ENCODE measurements at regions not wholly inside any gene's neighbourhood (a gene's known extent, or its start where the extent isn't known, plus 50 kb on each side); places are given as distances from the start of the nearest gene placed in this dataset.

DNA sequence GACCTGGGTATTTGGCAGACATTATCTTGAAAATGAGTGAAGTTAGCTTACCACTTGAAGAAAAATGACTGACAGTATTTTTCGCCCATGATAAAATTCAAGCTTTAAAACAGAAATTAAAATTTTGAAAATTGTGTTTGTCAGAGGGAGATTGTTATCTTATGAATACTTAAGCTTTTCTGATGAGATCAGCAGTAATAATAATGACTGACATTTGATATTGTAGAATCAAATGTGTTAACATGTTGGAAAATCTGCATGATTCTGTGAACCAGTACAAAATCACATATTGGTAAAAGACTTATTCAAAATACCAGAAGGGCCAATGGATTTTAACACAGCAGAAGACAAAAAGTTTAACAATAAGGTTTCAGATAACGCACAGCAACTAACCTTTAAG, 94.0 kb downstream of the MSX2 start:
- H3K27me3 ChIP-seq (ENCODE audit: control insufficient read depth, low read length), result no peaks in the 10 kb centered on the region
- no peaks in the 10 kb centered on the region for H3K4me1 ChIP-seq (ENCODE audit: control insufficient read depth, low read length)
- H3K9me3 ChIP-seq (ENCODE audit: control insufficient read depth, insufficient read depth, low read length), result no peaks in the 10 kb centered on the region
- no peak overlapping the region for H3K4me2 ChIP-seq (ENCODE audit: low read length)
- no peak overlapping the region for H3K4me3 ChIP-seq (ENCODE audit: low read length)
- no peak overlapping the region for H3K27ac ChIP-seq (ENCODE audit: low read depth, low read length)
- no peaks in the 10 kb centered on the region for H4K20me1 ChIP-seq (ENCODE audit: control insufficient read depth, insufficient read depth, low read depth, low read length)
- TF ChIP-seq EZH2phosphoT487 (IDR thresholded peaks at IDR 0.05; ENCODE audit: borderline replicate concordance, low read length) (no peak), CTCF (IDR thresholded peaks at IDR 0.05; ENCODE audit: low read depth, low read length, poor library complexity, severe bottlenecking) (no peak)
- no peaks in the 10 kb centered on the region for H3K79me2 ChIP-seq (ENCODE audit: control insufficient read depth, low read length)
- no peaks in the 10 kb centered on the region for H3F3A ChIP-seq (ENCODE audit: control insufficient read depth, insufficient read depth)
- no peaks in the 10 kb centered on the region for H3K9me2 ChIP-seq (replicated peaks; ENCODE audit: control insufficient read depth, low read length)
- H3K36me3 ChIP-seq (ENCODE audit: control insufficient read depth, low read length), result no peaks in the 10 kb centered on the region

DNA sequence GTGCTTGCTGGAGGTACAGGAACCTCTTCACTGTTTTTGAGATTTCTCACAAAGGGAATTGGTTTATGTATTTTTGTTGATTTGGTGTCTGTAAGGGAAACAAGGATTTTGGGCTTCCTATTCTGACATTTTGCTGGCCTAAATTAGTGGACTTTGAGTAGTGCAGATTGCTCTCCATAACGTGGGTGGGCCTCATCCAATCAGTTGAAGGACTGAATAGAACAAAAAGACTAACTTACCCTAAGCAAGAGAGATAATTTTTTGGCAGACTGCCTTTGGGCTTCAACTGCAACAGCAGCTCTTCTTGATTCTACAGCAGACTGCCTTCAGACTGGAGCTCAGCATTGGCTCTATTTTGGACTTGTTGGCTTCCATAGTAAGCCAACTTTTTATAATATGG, 93.2 kb downstream of the MSX2 start:
- H3K27ac ChIP-seq (ENCODE audit: low read depth, low read length), result no peak overlapping the region
- no peaks in the 10 kb centered on the region for H3F3A ChIP-seq (ENCODE audit: control insufficient read depth, insufficient read depth)
- no peaks in the 10 kb centered on the region for H3K9me3 ChIP-seq (ENCODE audit: control insufficient read depth, insufficient read depth, low read length)
- H3K9me2 ChIP-seq (replicated peaks; ENCODE audit: control insufficient read depth, low read length), result no peaks in the 10 kb centered on the region
- no peaks in the 10 kb centered on the region for H4K20me1 ChIP-seq (ENCODE audit: control insufficient read depth, insufficient read depth, low read depth, low read length)
- no peaks in the 10 kb centered on the region for H3K27me3 ChIP-seq (ENCODE audit: control insufficient read depth, low read length)
- no peak overlapping the region for H3K4me2 ChIP-seq (ENCODE audit: low read length)
- no peaks in the 10 kb centered on the region for H3K4me1 ChIP-seq (ENCODE audit: control insufficient read depth, low read length)
- no peak overlapping the region for H3K4me3 ChIP-seq (ENCODE audit: low read length)
- no peaks in the 10 kb centered on the region for H3K79me2 ChIP-seq (ENCODE audit: control insufficient read depth, low read length)
- TF ChIP-seq CTCF (IDR thresholded peaks at IDR 0.05; ENCODE audit: low read depth, low read length, poor library complexity, severe bottlenecking) (no peak), EZH2phosphoT487 (IDR thresholded peaks at IDR 0.05; ENCODE audit: borderline replicate concordance, low read length) (no peak)
- H3K36me3 ChIP-seq (ENCODE audit: control insufficient read depth, low read length), result no peaks in the 10 kb centered on the region

DNA sequence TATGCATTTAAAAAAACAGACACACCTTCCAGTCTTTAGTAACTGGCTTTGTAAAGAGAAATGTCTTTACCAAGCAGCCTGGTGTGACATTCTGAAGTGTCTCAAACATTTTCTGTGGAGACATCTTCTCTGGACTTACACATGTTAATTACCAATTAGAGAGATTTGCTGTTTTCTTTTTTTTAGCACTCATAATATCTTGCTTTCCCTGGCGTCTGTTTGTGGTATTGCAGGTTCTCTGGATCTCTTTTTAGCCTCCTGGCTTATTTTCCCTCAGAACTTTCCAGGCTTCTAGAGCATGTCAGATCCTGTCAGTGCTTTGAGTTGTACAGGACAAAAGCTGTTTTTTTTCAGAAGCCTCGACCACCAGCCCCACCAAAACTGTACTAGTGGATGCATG, 92.5 kb downstream of the MSX2 start:
- no peaks in the 10 kb centered on the region for H3F3A ChIP-seq (ENCODE audit: control insufficient read depth, insufficient read depth)
- TF ChIP-seq EZH2phosphoT487 (IDR thresholded peaks at IDR 0.05; ENCODE audit: borderline replicate concordance, low read length) (no peak), CTCF (IDR thresholded peaks at IDR 0.05; ENCODE audit: low read depth, low read length, poor library complexity, severe bottlenecking) (no peak)

GRCh38 chr5:174811438-174811837, 87.1 kb downstream of the MSX2 start:
- no peak for TF ChIP-seq EZH2phosphoT487 (IDR thresholded peaks at IDR 0.05; ENCODE audit: borderline replicate concordance, low read length)
- no peak for TF ChIP-seq CTCF (IDR thresholded peaks at IDR 0.05; ENCODE audit: low read depth, low read length, poor library complexity, severe bottlenecking)
- Histone ChIP-seq H4K20me1 (ENCODE audit: control insufficient read depth, insufficient read depth, low read depth, low read length) (no peaks in the 10 kb centered on the region), H3K9me2 (replicated peaks; ENCODE audit: control insufficient read depth, low read length) (no peaks in the 10 kb centered on the region), H3K79me2 (ENCODE audit: control insufficient read depth, low read length) (no peaks in the 10 kb centered on the region), H3F3A (ENCODE audit: control insufficient read depth, insufficient read depth) (no peaks in the 10 kb centered on the region), H3K4me3 (ENCODE audit: low read length) (no peak overlapping the region), H3K4me2 (ENCODE audit: low read length) (no peak overlapping the region), H3K27me3 (ENCODE audit: control insufficient read depth, low read length) (no peaks in the 10 kb centered on the region), H3K27ac (ENCODE audit: low read depth, low read length) (no peak overlapping the region), H3K9me3 (ENCODE audit: control insufficient read depth, insufficient read depth, low read length) (no peaks in the 10 kb centered on the region), H3K36me3 (ENCODE audit: control insufficient read depth, low read length) (no peaks in the 10 kb centered on the region), H3K4me1 (ENCODE audit: control insufficient read depth, low read length) (no peaks in the 10 kb centered on the region)

More for the DNA sequence above, 92.5 kb downstream of the MSX2 start:
- Histone ChIP-seq H3K4me1 (ENCODE audit: control insufficient read depth, low read length) (no peaks in the 10 kb centered on the region), H3K79me2 (ENCODE audit: control insufficient read depth, low read length) (no peaks in the 10 kb centered on the region), H4K20me1 (ENCODE audit: control insufficient read depth, insufficient read depth, low read depth, low read length) (no peaks in the 10 kb centered on the region), H3K4me3 (ENCODE audit: low read length) (no peak overlapping the region), H3K27me3 (ENCODE audit: control insufficient read depth, low read length) (no peaks in the 10 kb centered on the region), H3K36me3 (ENCODE audit: control insufficient read depth, low read length) (no peaks in the 10 kb centered on the region), H3K27ac (ENCODE audit: low read depth, low read length) (no peak overlapping the region), H3K9me3 (ENCODE audit: control insufficient read depth, insufficient read depth, low read length) (no peaks in the 10 kb centered on the region), H3K4me2 (ENCODE audit: low read length) (no peak overlapping the region), H3K9me2 (replicated peaks; ENCODE audit: control insufficient read depth, low read length) (no peaks in the 10 kb centered on the region)

Measured in DOHH2 (cell line).